ENCODE measurements at regions not wholly inside any gene's neighbourhood (a gene's known extent, or its start where the extent isn't known, plus 50 kb on each side); places are given as distances from the start of the nearest gene placed in this dataset.
"Not testable (repeated sequence)": the region's sequence is repeated elsewhere in the genome, so short reads cannot be mapped to it uniquely, and the experiment has no call there.

DNA sequence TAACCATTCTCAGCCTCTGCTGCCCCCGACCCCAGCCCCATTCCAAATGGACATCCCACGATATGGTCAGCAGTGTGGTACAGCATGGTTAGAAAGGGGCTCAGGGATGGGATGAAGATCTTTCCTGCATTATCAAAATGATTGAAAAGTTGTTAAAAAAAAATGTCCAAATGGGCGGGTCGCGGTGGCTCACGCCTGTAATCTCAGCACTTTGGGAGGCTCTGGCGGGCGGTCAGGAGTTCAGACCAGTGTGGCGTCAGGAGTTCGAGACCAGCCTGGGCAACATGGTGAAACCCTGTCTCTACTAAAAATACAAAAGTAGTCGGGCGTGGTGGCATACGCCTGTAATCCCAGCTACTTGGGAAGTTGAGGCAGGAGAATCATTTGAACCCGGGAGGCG lies 54.3 kb upstream of the ZNF254 start:
- no peak for DNase-seq (ENCODE audit: insufficient read length, low spot score, missing footprints)
- Histone ChIP-seq H3K9me3 (ENCODE audit: low read depth, low read length) (no peaks in the 10 kb centered on the region), H2AFZ (ENCODE audit: low read length) (peak overlapping the region; percentile 83), H4K20me1 (ENCODE audit: insufficient read depth, low read length) (peaks cover 4% of the 10 kb centered on the region), H3K27me3 (ENCODE audit: insufficient read depth, low read length) (no peaks in the 10 kb centered on the region), H3K4me1 (ENCODE audit: insufficient read depth, low read length) (peaks cover 10% of the 10 kb centered on the region), H3K36me3 (ENCODE audit: insufficient read depth, low read length) (peaks cover 10% of the 10 kb centered on the region), H3K79me2 (ENCODE audit: insufficient read depth, low read length) (peaks cover 34% of the 10 kb centered on the region), H3K4me3 (ENCODE audit: insufficient read depth, low read length) (peak overlapping the region; percentile 88), H3K4me2 (ENCODE audit: insufficient read depth, low read length) (peak overlapping the region; percentile 83), H3K27ac (ENCODE audit: low read depth, low read length) (no peak overlapping the region)
- TF ChIP-seq, protein P1, sequence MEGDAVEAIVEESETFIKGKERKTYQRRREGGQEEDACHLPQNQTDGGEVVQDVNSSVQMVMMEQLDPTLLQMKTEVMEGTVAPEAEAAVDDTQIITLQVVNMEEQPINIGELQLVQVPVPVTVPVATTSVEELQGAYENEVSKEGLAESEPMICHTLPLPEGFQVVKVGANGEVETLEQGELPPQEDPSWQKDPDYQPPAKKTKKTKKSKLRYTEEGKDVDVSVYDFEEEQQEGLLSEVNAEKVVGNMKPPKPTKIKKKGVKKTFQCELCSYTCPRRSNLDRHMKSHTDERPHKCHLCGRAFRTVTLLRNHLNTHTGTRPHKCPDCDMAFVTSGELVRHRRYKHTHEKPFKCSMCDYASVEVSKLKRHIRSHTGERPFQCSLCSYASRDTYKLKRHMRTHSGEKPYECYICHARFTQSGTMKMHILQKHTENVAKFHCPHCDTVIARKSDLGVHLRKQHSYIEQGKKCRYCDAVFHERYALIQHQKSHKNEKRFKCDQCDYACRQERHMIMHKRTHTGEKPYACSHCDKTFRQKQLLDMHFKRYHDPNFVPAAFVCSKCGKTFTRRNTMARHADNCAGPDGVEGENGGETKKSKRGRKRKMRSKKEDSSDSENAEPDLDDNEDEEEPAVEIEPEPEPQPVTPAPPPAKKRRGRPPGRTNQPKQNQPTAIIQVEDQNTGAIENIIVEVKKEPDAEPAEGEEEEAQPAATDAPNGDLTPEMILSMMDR (IDR thresholded peaks at IDR 0.05; ENCODE audit: extremely low read depth, low read depth, low read length) = no peak

DNA sequence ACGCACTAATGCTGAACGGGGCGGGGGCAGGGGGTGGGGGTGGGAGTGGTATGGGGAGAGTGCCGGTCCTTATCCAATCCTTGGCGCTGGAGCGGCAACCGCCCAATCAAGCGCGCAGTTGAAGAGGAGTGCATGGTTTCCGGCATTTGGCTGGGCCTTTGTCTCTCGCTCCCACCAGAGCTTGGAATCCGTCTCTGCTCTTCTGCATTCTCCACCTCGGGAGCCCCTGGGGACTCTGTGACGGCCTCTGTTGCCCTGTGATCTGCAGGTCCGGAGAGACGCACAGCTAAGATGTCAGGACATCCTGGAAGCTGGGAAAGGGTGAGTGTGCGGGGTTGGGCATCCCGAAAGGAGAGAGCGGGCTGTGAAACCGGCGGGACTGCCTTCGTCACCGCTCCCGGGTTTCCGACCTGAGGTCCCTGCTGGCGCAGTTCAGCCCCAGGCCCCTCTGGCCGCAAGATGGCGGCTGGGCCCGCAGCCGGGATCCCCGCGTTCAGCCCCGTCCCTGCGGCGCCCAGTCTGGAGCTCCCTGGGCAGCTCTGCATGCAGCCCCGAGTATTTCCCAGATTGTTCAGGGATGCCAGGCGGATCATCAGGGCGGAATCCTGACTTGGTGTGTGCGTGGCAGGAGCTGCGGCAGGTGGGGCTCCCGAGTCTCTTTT lies 53.6 kb upstream of the ZNF254 start:
- Histone ChIP-seq H2AFZ (ENCODE audit: low read length) (peak overlapping the region; percentile 99), H3K27ac (ENCODE audit: low read depth, low read length) (peak overlapping the region; percentile 98), H3K9me3 (ENCODE audit: low read depth, low read length) (no peaks in the 10 kb centered on the region), H3K79me2 (ENCODE audit: insufficient read depth, low read length) (peaks cover 42% of the 10 kb centered on the region), H3K36me3 (ENCODE audit: insufficient read depth, low read length) (peaks cover 17% of the 10 kb centered on the region), H3K4me2 (ENCODE audit: insufficient read depth, low read length) (peak overlapping the region; percentile 84), H4K20me1 (ENCODE audit: insufficient read depth, low read length) (peaks cover 4% of the 10 kb centered on the region), H3K27me3 (ENCODE audit: insufficient read depth, low read length) (no peaks in the 10 kb centered on the region), H3K4me3 (ENCODE audit: insufficient read depth, low read length) (peak overlapping the region; percentile 88), H3K4me1 (ENCODE audit: insufficient read depth, low read length) (peaks cover 10% of the 10 kb centered on the region)
- TF ChIP-seq, protein P1 (IDR thresholded peaks at IDR 0.05; ENCODE audit: extremely low read depth, low read depth, low read length) = no peak
- DNase-seq (ENCODE audit: insufficient read length, low spot score, missing footprints) = peak; percentile 97

DNA sequence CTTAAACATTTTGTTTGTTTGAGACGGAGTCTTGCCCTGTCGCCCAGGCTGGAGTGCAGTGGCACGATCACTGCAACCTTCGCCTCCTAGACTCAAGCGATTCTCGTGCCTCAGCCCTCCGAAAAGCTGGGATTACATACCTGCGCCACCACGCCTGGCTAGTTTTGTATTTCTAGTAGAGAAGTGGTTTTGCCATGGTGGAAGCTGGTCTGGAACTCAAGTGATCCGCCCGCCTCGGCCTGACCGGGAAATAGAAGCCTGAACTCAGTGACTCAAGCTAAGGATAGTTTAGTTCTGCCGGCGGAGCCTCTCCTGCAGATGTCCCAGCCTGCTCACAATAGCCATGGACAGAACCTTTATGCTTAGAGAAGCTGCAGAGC lies 53.0 kb upstream of the ZNF254 start:
- peaks cover 47% of the 10 kb centered on the region for H3K79me2 ChIP-seq (ENCODE audit: insufficient read depth, low read length)
- peak overlapping the region; percentile 84 for H3K4me2 ChIP-seq (ENCODE audit: insufficient read depth, low read length)
- no peaks in the 10 kb centered on the region for H3K9me3 ChIP-seq (ENCODE audit: low read depth, low read length)
- peaks cover 22% of the 10 kb centered on the region for H3K36me3 ChIP-seq (ENCODE audit: insufficient read depth, low read length)
- H3K4me3 ChIP-seq (ENCODE audit: insufficient read depth, low read length) = peak overlapping the region; percentile 88
- peaks cover 10% of the 10 kb centered on the region for H3K4me1 ChIP-seq (ENCODE audit: insufficient read depth, low read length)
- peak; percentile 85 for DNase-seq (ENCODE audit: insufficient read length, low spot score, missing footprints)
- TF ChIP-seq, protein P1 (IDR thresholded peaks at IDR 0.05; ENCODE audit: extremely low read depth, low read depth, low read length) = no peak
- peaks cover 9% of the 10 kb centered on the region for H4K20me1 ChIP-seq (ENCODE audit: insufficient read depth, low read length)
- H3K27ac ChIP-seq (ENCODE audit: low read depth, low read length) = peak overlapping the region; percentile 98
- peak overlapping the region; percentile 99 for H2AFZ ChIP-seq (ENCODE audit: low read length)
- H3K27me3 ChIP-seq (ENCODE audit: insufficient read depth, low read length) = no peaks in the 10 kb centered on the region

DNA sequence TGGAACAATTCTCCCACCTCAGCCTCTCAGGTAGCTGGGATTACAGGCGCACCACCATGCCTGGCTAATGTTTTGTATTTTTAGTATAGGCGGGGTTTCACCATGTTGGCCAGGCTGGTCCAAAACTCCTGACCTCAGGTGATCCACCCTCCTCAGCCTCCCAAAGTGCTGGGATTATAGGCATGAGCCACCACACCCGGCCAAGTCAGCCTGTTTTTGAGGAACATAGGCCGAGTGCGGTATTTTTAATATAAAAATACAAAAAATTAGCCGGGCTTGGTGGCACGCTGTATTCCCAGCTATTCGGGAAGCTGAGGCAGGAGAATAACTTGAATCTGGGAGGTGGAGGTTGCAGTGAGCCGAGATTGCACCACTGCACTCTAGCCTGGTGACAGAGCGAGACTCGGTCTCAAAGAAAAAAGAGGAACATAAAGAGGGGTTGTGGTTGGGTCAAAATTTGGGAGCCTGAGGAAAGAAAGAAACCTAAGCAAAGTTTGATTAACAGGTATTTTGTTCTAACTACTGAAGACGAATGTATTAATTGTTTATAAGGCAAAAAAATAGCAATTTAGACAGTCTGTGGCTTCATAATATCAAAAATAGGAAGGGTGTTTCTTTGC lies 51.6 kb upstream of the ZNF254 start:
- peaks cover 10% of the 10 kb centered on the region for H3K4me1 ChIP-seq (ENCODE audit: insufficient read depth, low read length)
- peak overlapping the region; percentile 88 for H3K4me3 ChIP-seq (ENCODE audit: insufficient read depth, low read length)
- peaks cover 22% of the 10 kb centered on the region for H3K36me3 ChIP-seq (ENCODE audit: insufficient read depth, low read length)
- H3K27me3 ChIP-seq (ENCODE audit: insufficient read depth, low read length); H3K27ac ChIP-seq (ENCODE audit: low read depth, low read length); DNase-seq (ENCODE audit: insufficient read length, low spot score, missing footprints); H3K9me3 ChIP-seq (ENCODE audit: low read depth, low read length); H2AFZ ChIP-seq (ENCODE audit: low read length): not testable (repeated sequence)
- peaks cover 13% of the 10 kb centered on the region for H4K20me1 ChIP-seq (ENCODE audit: insufficient read depth, low read length)
- H3K79me2 ChIP-seq (ENCODE audit: insufficient read depth, low read length) = peaks cover 61% of the 10 kb centered on the region
- H3K4me2 ChIP-seq (ENCODE audit: insufficient read depth, low read length) = peak overlapping the region; percentile 84

Small RNA genes in the stretch of these regions (small RNA-seq; reads per million reads assigned to genes)
- gene RNA5-8SP4 = 2.7 reads per million, percentile 75 among the genes with 10 or more reads in this experiment

All from osteoblast (primary cell).